ENCODE measurements at regions not wholly inside any gene's neighbourhood (a gene's known extent, or its start where the extent isn't known, plus 50 kb on each side); places are given as distances from the start of the nearest gene placed in this dataset.

GRCh38 chr2:176763130-176763529 is 449.5 kb upstream of the HNRNPA3 start:
- Histone ChIP-seq H3K27ac (no peak overlapping the region), H3K4me1 (no peaks in the 10 kb centered on the region), H3K4me3 (no peak overlapping the region), H3K27me3 (no peaks in the 10 kb centered on the region), H3K36me3 (no peaks in the 10 kb centered on the region), H3K9me3 (no peaks in the 10 kb centered on the region)
- 51 to 70% methylated on average over 2 of the region's 2 CpGs for WGBS, 2 donors
- DNase-seq (ENCODE audit: low spot score in 2 of 2): no peak
- no peak for TF ChIP-seq EP300 (IDR thresholded peaks at IDR 0.05)
- no peak for TF ChIP-seq CTCF (IDR thresholded peaks at IDR 0.05)
- no peak for TF ChIP-seq POLR2A (IDR thresholded peaks at IDR 0.05)

- WGBS, 2 donors: 56 to 63% methylated on average over 7 of the region's 7 CpGs
- no peaks in the 10 kb centered on the region for H3K27me3 ChIP-seq
- TF ChIP-seq POLR2A (IDR thresholded peaks at IDR 0.05) (no peak), EP300 (IDR thresholded peaks at IDR 0.05) (no peak), CTCF (IDR thresholded peaks at IDR 0.05) (no peak)
- H3K4me3 ChIP-seq: no peak overlapping the region
- H3K36me3 ChIP-seq: no peaks in the 10 kb centered on the region
- H3K27ac ChIP-seq: no peak overlapping the region
- H3K9me3 ChIP-seq: no peaks in the 10 kb centered on the region
- no peak for DNase-seq (ENCODE audit: low spot score in 2 of 2)
- no peaks in the 10 kb centered on the region for H3K4me1 ChIP-seq
These were observed 448.7 kb upstream of the HNRNPA3 start for GRCh38 chr2:176763851-176764404.

GRCh38 chr2:176764921-176765320 is 447.7 kb upstream of the HNRNPA3 start:
- no peaks in the 10 kb centered on the region for H3K4me1 ChIP-seq
- 84 to 91% methylated on average over 6 of the region's 6 CpGs for WGBS, 2 donors
- TF ChIP-seq EP300 (IDR thresholded peaks at IDR 0.05) (no peak), POLR2A (IDR thresholded peaks at IDR 0.05) (no peak), CTCF (IDR thresholded peaks at IDR 0.05) (no peak)
- no peak overlapping the region for H3K4me3 ChIP-seq
- no peaks in the 10 kb centered on the region for H3K36me3 ChIP-seq
- no peaks in the 10 kb centered on the region for H3K27me3 ChIP-seq
- H3K27ac ChIP-seq: no peak overlapping the region
- DNase-seq (ENCODE audit: low spot score in 2 of 2): no peak
- no peaks in the 10 kb centered on the region for H3K9me3 ChIP-seq

GRCh38 chr2:176766005-176766404 is 446.6 kb upstream of the HNRNPA3 start:
- no peaks in the 10 kb centered on the region for H3K4me1 ChIP-seq
- no peak for DNase-seq (ENCODE audit: low spot score in 2 of 2)
- H3K4me3 ChIP-seq: no peak overlapping the region
- 90 to 93% methylated on average over 9 of the region's 9 CpGs for WGBS, 2 donors
- no peaks in the 10 kb centered on the region for H3K9me3 ChIP-seq
- TF ChIP-seq POLR2A (IDR thresholded peaks at IDR 0.05) (no peak), EP300 (IDR thresholded peaks at IDR 0.05) (no peak), CTCF (IDR thresholded peaks at IDR 0.05) (no peak)
- no peak overlapping the region for H3K27ac ChIP-seq
- H3K36me3 ChIP-seq: no peaks in the 10 kb centered on the region
- no peaks in the 10 kb centered on the region for H3K27me3 ChIP-seq

GRCh38 chr2:176768185-176768584 is 444.4 kb upstream of the HNRNPA3 start:
- Histone ChIP-seq H3K36me3 (no peaks in the 10 kb centered on the region), H3K9me3 (peaks cover 0 to 9% (median 0%) of the 10 kb centered on the region in 4 donors), H3K27me3 (no peaks in the 10 kb centered on the region), H3K4me3 (no peak overlapping the region), H3K4me1 (no peaks in the 10 kb centered on the region), H3K27ac (no peak overlapping the region)
- WGBS, 2 donors: 65 to 91% methylated on average over 1 of the region's 1 CpG
- no peak for DNase-seq (ENCODE audit: low spot score in 2 of 2)
- no peak for TF ChIP-seq EP300 (IDR thresholded peaks at IDR 0.05)
- no peak for TF ChIP-seq CTCF (IDR thresholded peaks at IDR 0.05)
- TF ChIP-seq POLR2A (IDR thresholded peaks at IDR 0.05): no peak
